IMR-90 (cell line): ENCODE measurements at regions not wholly inside any gene's neighbourhood (a gene's known extent, or its start where the extent isn't known, plus 50 kb on each side); places are given as distances from the start of the nearest gene placed in this dataset.

Experiments used
- ATAC-seq: fragments of 200-7000 bp; cut with Tn5 transposase; 2 replicates; pipeline ENCODE4 v1.9.1; 2020; ENCODE audit warnings: low read depth, mild to moderate bottlenecking, moderate library complexity
- BruUV-seq: library from RNA; stranded (reverse); fragments of 400-500 nt; replicated peaks from 2 replicates; lab custom pipeline; 2021; lab: Mats Ljungman, UMichigan
- CTCF ChIA-PET: fragments of 300-600 bp; formaldehyde crosslinking; extraction: SDS; loops from one replicate; lab custom pipeline; 2021; ENCODE audit warnings: antibody characterized with exemption; lab: Yijun Ruan, JAX
- POLR2A ChIA-PET: fragments of 300-600 bp; sonication (Branson Sonifier 250); formaldehyde crosslinking; loops from one replicate; lab custom pipeline; 2022; ENCODE audit warnings: antibody characterized with exemption; ENCODE audit not compliant: unreplicated experiment; lab: Charles Lee
- DNase-seq: peaks from one replicate; pipeline ENCODE4 v3.0.0; 2013
- H2AFZ ChIP-seq: replicated peaks from 2 replicates; pipeline ENCODE3; 2013; ENCODE audit warnings: low read length, mild to moderate bottlenecking; ENCODE audit not compliant: poor library complexity
- H2AK5ac ChIP-seq: 2 replicates; pipeline ENCODE4 v1.6.1; 2013; ENCODE audit warnings: low read depth, low read length, inconsistent platforms
- H2AK9ac ChIP-seq: replicated peaks from 2 replicates; pipeline ENCODE3; 2013; ENCODE audit warnings: mild to moderate bottlenecking, low read depth, low read length, moderate library complexity; ENCODE audit not compliant: poor library complexity
- H2BK120ac ChIP-seq: 2 replicates; pipeline ENCODE4 v1.6.1; 2013; ENCODE audit warnings: low read depth, low read length, inconsistent platforms
- H2BK15ac ChIP-seq: 3 replicates; pipeline ENCODE4 v1.6.1; 2013; ENCODE audit warnings: low read depth, low read length, inconsistent platforms
- H2BK20ac ChIP-seq: 2 replicates; pipeline ENCODE4 v1.6.1; 2013; ENCODE audit warnings: low read depth, mild to moderate bottlenecking, inconsistent platforms, low read length, moderate library complexity
- H2BK5ac ChIP-seq: 2 replicates; pipeline ENCODE4 v1.6.1; 2013; ENCODE audit warnings: mild to moderate bottlenecking, low read depth, low read length, inconsistent platforms; ENCODE audit not compliant: poor library complexity, severe bottlenecking
- H3K14ac ChIP-seq: replicated peaks from 2 replicates; pipeline ENCODE4 v1.6.1; 2013; ENCODE audit warnings: low read depth, low read length, inconsistent platforms
- H3K18ac ChIP-seq: 2 replicates; pipeline ENCODE4 v1.6.1; 2013; ENCODE audit warnings: low read depth, low read length, control low read depth
- H3K23ac ChIP-seq: 2 replicates; pipeline ENCODE4 v1.6.1; 2013; ENCODE audit warnings: low read depth, low read length, inconsistent platforms
- H3K27ac ChIP-seq: 2 replicates; pipeline ENCODE4 v1.5.1; 2013; ENCODE audit warnings: mild to moderate bottlenecking, control low read depth, low read length; ENCODE audit not compliant: insufficient read depth
- H3K27me3 ChIP-seq: 2 replicates; pipeline ENCODE4 v1.6.1; 2013; ENCODE audit warnings: low read length; ENCODE audit not compliant: control insufficient read depth, insufficient read depth
- H3K36me3 ChIP-seq: 2 replicates; pipeline ENCODE4 v1.6.1; 2013; ENCODE audit warnings: low read length, mixed read lengths; ENCODE audit not compliant: control insufficient read depth, insufficient read depth
- H3K4ac ChIP-seq: 2 replicates; pipeline ENCODE4 v1.6.1; 2013; ENCODE audit warnings: low read depth, low read length, inconsistent platforms
- H3K4me1 ChIP-seq: 2 replicates; pipeline ENCODE4 v1.6.1; 2013; ENCODE audit warnings: low read length, mixed read lengths; ENCODE audit not compliant: control insufficient read depth, insufficient read depth
- H3K4me2 ChIP-seq: 2 replicates; pipeline ENCODE4 v1.6.1; 2013; ENCODE audit warnings: low read depth, mild to moderate bottlenecking, control low read depth, low read length, moderate library complexity
- H3K4me3 ChIP-seq: 2 replicates; pipeline ENCODE4 v1.5.1; 2013; ENCODE audit warnings: low read depth, mild to moderate bottlenecking, control low read depth, low read length, moderate library complexity; ENCODE audit not compliant: insufficient read depth
- H3K56ac ChIP-seq: 2 replicates; pipeline ENCODE4 v1.6.1; 2013; ENCODE audit warnings: low read length, inconsistent platforms; ENCODE audit not compliant: insufficient read depth; ENCODE audit errors: extremely low read depth
- H3K79me1 ChIP-seq, 2 experiments: 2 replicates each; pipeline ENCODE4 v1.6.1; 2013; ENCODE audit warnings: low read length in 2 of 2, inconsistent platforms in 1 of 2, low read depth in 1 of 2
- H3K9ac ChIP-seq: 2 replicates; pipeline ENCODE4 v1.6.1; 2013; ENCODE audit warnings: low read depth, low read length, control low read depth
- H3K9me1 ChIP-seq: 2 replicates; pipeline ENCODE4 v1.6.1; 2013; ENCODE audit warnings: low read length, inconsistent platforms; ENCODE audit not compliant: insufficient read depth
- H3K9me3 ChIP-seq: 2 replicates; pipeline ENCODE4 v1.6.1; 2013; ENCODE audit warnings: low read length; ENCODE audit not compliant: control insufficient read depth, insufficient read depth
- H4K20me1 ChIP-seq: 2 replicates; pipeline ENCODE4 v1.6.1; 2013; ENCODE audit warnings: low read length, inconsistent platforms; ENCODE audit not compliant: insufficient read depth
- H4K5ac ChIP-seq: 2 replicates; pipeline ENCODE4 v1.6.1; 2013; ENCODE audit warnings: mild to moderate bottlenecking, low read depth, low read length, control low read depth
- H4K8ac ChIP-seq, 2 experiments: 2 replicates each; pipeline ENCODE4 v1.6.1; 2013; ENCODE audit warnings: low read depth in 2 of 2, low read length in 2 of 2, control low read depth in 1 of 2, inconsistent platforms in 1 of 2
- H4K91ac ChIP-seq: 2 replicates; pipeline ENCODE4 v1.6.1; 2013; ENCODE audit warnings: low read depth, low read length, inconsistent platforms; ENCODE audit not compliant: insufficient read depth
- MAFK ChIP-seq: IDR thresholded peaks from 2 replicates; pipeline ENCODE4 v1.6.1; 2012; ENCODE audit warnings: low read depth, low read length, improper control_type of control experiment
- USF2 ChIP-seq: fragments of 150-350 bp; IDR thresholded peaks from 2 replicates; pipeline ENCODE4 v1.6.1; 2017; ENCODE audit warnings: mild to moderate bottlenecking, antibody characterized with exemption, low read length, low read depth
- WGBS, 2 experiments: methylation state at CpG; one replicate each; pipeline versions ENCODE4 v1.1.5 to v1.1.7; 2013; ENCODE audit warnings: missing lambda C conversion rate in 2 of 2; ENCODE audit not compliant: insufficient read length in 1 of 2; ENCODE audit errors: extremely low coverage in 2 of 2; 5-methylcytosine and 5-hydroxymethylcytosine counted together
- dilution Hi-C: fragments of 300-500 bp; cut with HindIII; formaldehyde crosslinking; loops from one replicate; pipeline ENCODE4 v1.14.3; 2018; ENCODE audit warnings: low sequenced_read_pairs; ENCODE audit not compliant: unreplicated experiment
- in situ Hi-C: fragments of 300-500 bp; cut with MboI; formaldehyde crosslinking; loops from 3 replicates; pipeline ENCODE4 v1.14.3; 2019; ENCODE audit warnings: low sequenced_read_pairs, inconsistent platforms, mixed read lengths
- intact Hi-C: fragments of 100-400 bp; cut with micrococcal nuclease; formaldehyde crosslinking; loops from 2 replicates; pipeline ENCODE4 v1.10.0; 2022

GRCh38 chr12:88882662-88883061 lies 302.4 kb upstream of the KITLG start:
- DNase-seq (no peak), ATAC-seq (no peak)
- no CpG with 5 or more reads among the region's 1 CpG for WGBS, 2 experiments
- no peak overlapping the region for H4K5ac ChIP-seq
- no TSS peak for BruUV-seq
- H3K27ac ChIP-seq = no peak overlapping the region
- intact Hi-C loops (loop anchor here (5.0 kb wide), 1 partner anchor 300 kb away; the partner anchor contains the start of gene KITLG), dilution Hi-C loops (no loop called here), in situ Hi-C loops (no loop called here)
- no peak overlapping the region for H3K56ac ChIP-seq
- no peak overlapping the region for H3K9ac ChIP-seq
- no peak overlapping the region for H2BK5ac ChIP-seq
- no peak overlapping the region for H2AFZ ChIP-seq
- ChIA-PET POLR2A (no interaction called here), CTCF (interaction anchor here (0.6 kb wide), 1 partner anchor 77 kb away, joined by 3 read pairs; no protein-coding TSS in a partner anchor)
- no peak overlapping the region for H3K4ac ChIP-seq
- H2BK15ac ChIP-seq = no peak overlapping the region
- H3K4me2 ChIP-seq = no peak overlapping the region
- no peaks in the 10 kb centered on the region for H4K20me1 ChIP-seq
- H3K14ac ChIP-seq = no peak overlapping the region
- no peaks in the 10 kb centered on the region for H3K27me3 ChIP-seq
- H3K23ac ChIP-seq = no peak overlapping the region
- no peak overlapping the region for H4K91ac ChIP-seq
- no peak overlapping the region for H2AK9ac ChIP-seq
- no peaks in the 10 kb centered on the region for H3K36me3 ChIP-seq
- no peak overlapping the region for H2BK120ac ChIP-seq
- no peaks in the 10 kb centered on the region for H3K79me1 ChIP-seq
- H2BK20ac ChIP-seq = no peak overlapping the region
- H2AK5ac ChIP-seq = no peak overlapping the region
- no peak overlapping the region for H4K8ac ChIP-seq
- no peaks in the 10 kb centered on the region for H3K4me1 ChIP-seq
- TF ChIP-seq MAFK (no peak), USF2 (no peak)
- no peaks in the 10 kb centered on the region for H3K9me1 ChIP-seq
- no peak overlapping the region for H3K4me3 ChIP-seq
- no peaks in the 10 kb centered on the region for H3K9me3 ChIP-seq
- no peak overlapping the region for H3K18ac ChIP-seq
